ENCODE measurements at regions not wholly inside any gene's neighbourhood (a gene's known extent, or its start where the extent isn't known, plus 50 kb on each side); places are given as distances from the start of the nearest gene placed in this dataset.
A peak's percentile ranks its signal among the peaks of the same experiment; 100 is the strongest.

- H3K27ac ChIP-seq, result no peak overlapping the region
- no peaks in the 10 kb centered on the region for H3K36me3 ChIP-seq
- no peak overlapping the region for H3K4me3 ChIP-seq
- ATAC-seq (no peak), DNase-seq (no peak)
- TF ChIP-seq, protein P1, sequence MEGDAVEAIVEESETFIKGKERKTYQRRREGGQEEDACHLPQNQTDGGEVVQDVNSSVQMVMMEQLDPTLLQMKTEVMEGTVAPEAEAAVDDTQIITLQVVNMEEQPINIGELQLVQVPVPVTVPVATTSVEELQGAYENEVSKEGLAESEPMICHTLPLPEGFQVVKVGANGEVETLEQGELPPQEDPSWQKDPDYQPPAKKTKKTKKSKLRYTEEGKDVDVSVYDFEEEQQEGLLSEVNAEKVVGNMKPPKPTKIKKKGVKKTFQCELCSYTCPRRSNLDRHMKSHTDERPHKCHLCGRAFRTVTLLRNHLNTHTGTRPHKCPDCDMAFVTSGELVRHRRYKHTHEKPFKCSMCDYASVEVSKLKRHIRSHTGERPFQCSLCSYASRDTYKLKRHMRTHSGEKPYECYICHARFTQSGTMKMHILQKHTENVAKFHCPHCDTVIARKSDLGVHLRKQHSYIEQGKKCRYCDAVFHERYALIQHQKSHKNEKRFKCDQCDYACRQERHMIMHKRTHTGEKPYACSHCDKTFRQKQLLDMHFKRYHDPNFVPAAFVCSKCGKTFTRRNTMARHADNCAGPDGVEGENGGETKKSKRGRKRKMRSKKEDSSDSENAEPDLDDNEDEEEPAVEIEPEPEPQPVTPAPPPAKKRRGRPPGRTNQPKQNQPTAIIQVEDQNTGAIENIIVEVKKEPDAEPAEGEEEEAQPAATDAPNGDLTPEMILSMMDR (IDR thresholded peaks at IDR 0.05), result no peak
- no peaks in the 10 kb centered on the region for H3K27me3 ChIP-seq (ENCODE audit: low read depth)
- peaks cover 11% of the 10 kb centered on the region for H3K4me1 ChIP-seq
- H3K9me3 ChIP-seq, result no peaks in the 10 kb centered on the region
- intact Hi-C loops (cut with DNase I), result no loop called here
These were observed 117.1 kb downstream of the NREP start for GRCh38 chr5:111639912-111640311.

GRCh38 chr5:111636736-111637135 lies 120.3 kb downstream of the NREP start:
- H3K36me3 ChIP-seq, result no peaks in the 10 kb centered on the region
- ATAC-seq (no peak), DNase-seq (no peak)
- peaks cover 11% of the 10 kb centered on the region for H3K4me1 ChIP-seq
- no peaks in the 10 kb centered on the region for H3K27me3 ChIP-seq (ENCODE audit: low read depth)
- H3K4me3 ChIP-seq, result no peak overlapping the region
- H3K27ac ChIP-seq, result no peak overlapping the region
- intact Hi-C loops (cut with DNase I), result no loop called here
- no peaks in the 10 kb centered on the region for H3K9me3 ChIP-seq
- TF ChIP-seq, protein P1 (IDR thresholded peaks at IDR 0.05), result no peak

- H3K36me3 ChIP-seq, result no peaks in the 10 kb centered on the region
- no peak for DNase-seq
- H3K27ac ChIP-seq, result no peak overlapping the region
- TF ChIP-seq, protein P1 (IDR thresholded peaks at IDR 0.05), result no peak
- intact Hi-C loops (cut with DNase I), result no loop called here
- no peak overlapping the region for H3K4me3 ChIP-seq
- peaks cover 11% of the 10 kb centered on the region for H3K4me1 ChIP-seq
- ATAC-seq, result peak; percentile 25 to 48
- H3K9me3 ChIP-seq, result no peaks in the 10 kb centered on the region
- no peaks in the 10 kb centered on the region for H3K27me3 ChIP-seq (ENCODE audit: low read depth)
These were observed 121.0 kb downstream of the NREP start for GRCh38 chr5:111635916-111636570.

DNA sequence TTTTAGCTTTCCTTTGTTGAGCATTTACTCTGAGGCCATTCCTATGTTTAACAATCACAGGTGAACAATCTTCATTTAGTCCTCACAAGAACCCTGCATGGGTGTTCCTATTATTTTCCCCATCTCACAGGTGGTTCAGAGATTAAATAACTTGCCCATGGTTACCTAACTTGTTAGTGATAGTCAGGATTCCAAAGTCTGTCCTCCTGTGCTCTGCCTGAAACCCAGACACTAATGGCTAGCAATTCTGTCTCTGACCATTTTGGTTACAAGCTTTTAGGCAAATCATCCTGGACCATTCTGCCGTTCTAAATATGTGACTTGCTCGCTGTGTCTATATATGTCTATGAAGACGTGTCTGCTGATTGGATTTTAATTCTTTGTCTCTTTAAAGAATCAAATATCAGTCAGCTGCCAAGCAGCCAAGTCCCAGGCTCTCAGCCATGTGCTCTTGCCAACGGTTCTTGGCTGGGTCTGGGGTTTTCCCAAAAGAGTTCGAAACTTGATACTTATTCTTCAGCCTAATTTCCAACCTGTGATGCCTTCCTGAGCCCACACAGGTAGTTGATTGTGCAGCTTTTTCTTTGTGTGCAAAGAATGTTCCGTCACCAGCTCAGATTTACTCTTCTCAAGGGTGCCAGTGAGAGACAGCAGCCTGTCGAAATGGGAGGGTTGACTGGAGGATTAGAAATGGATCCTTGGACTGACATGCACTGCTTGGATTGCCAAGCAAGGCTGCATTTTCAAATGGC lies 121.7 kb downstream of the NREP start:
- Histone ChIP-seq H3K4me1 (peaks cover 11% of the 10 kb centered on the region), H3K36me3 (no peaks in the 10 kb centered on the region), H3K27me3 (ENCODE audit: low read depth) (no peaks in the 10 kb centered on the region), H3K27ac (no peak overlapping the region), H3K9me3 (no peaks in the 10 kb centered on the region), H3K4me3 (no peak overlapping the region)
- ATAC-seq, result peak; percentile 27 to 77
- intact Hi-C loops (cut with DNase I), result no loop called here
- DNase-seq, result no peak
- TF ChIP-seq, protein P1 (IDR thresholded peaks at IDR 0.05), result no peak

DNA sequence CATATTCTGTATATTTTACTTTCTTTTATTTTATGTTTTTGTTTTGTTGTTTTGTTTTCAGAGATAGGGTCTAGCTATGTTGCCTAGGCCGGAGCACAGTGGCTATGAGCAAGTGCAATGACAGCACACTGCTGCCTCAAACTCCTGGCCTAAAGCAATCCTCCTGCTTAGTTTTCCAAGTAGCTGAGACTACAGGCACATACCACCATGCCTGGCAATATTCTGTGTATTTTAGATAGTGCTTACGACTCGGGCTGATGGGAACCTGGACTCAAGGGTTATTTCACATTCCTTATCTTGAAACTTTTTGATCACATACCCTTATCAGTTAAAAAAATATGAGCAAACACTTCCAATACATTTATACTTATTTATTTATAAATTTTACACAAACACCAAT lies 119.0 kb upstream of the STARD4 start:
- Histone ChIP-seq H3K9me3 (no peaks in the 10 kb centered on the region), H3K4me3 (no peak overlapping the region), H3K27ac (no peak overlapping the region), H3K27me3 (ENCODE audit: low read depth) (no peaks in the 10 kb centered on the region), H3K4me1 (peaks cover 11% of the 10 kb centered on the region), H3K36me3 (no peaks in the 10 kb centered on the region)
- DNase-seq, result no peak
- no peak for ATAC-seq
- TF ChIP-seq, protein P1 (IDR thresholded peaks at IDR 0.05), result no peak
- intact Hi-C loops (cut with DNase I), result no loop called here

All from lower lobe of right lung (tissue), 2 donors.